H1 (cell line): ENCODE measurements at regions not wholly inside any gene's neighbourhood (a gene's known extent, or its start where the extent isn't known, plus 50 kb on each side); places are given as distances from the start of the nearest gene placed in this dataset.

ENCODE experiments used
- CTBP2 ChIP-seq: IDR thresholded peaks from 2 replicates; pipeline ENCODE4 v1.7.0; 2011; ENCODE audit warnings: borderline replicate concordance, mild to moderate bottlenecking, moderate library complexity, mixed read lengths, low read length; ENCODE audit not compliant: insufficient read depth, insufficient read length
- HDAC2 ChIP-seq, 2 experiments: fragments of 300-600 bp in 1 of 2; sonication (generic) in 1 of 2; IDR thresholded peaks; 2 replicates each; pipeline ENCODE4 v1.6.1; 2011 to 2012; ENCODE audit warnings: low read depth in 2 of 2, low read length in 2 of 2, mild to moderate bottlenecking in 2 of 2, moderate library complexity in 2 of 2, borderline replicate concordance in 1 of 2, inconsistent platforms in 1 of 2
- KDM5A ChIP-seq: fragments of 200-600 bp; IDR thresholded peaks from 2 replicates; pipeline ENCODE4 v1.7.1; 2012; ENCODE audit warnings: mild to moderate bottlenecking, low read length, inconsistent platforms, mixed read lengths
- SAP30 ChIP-seq: fragments of 300-600 bp; sonication (generic); IDR thresholded peaks from 2 replicates; pipeline ENCODE4 v1.7.1; 2012; ENCODE audit warnings: low read length, moderate library complexity, mild to moderate bottlenecking, inconsistent platforms; ENCODE audit not compliant: insufficient read depth, insufficient replicate concordance
- SUZ12 ChIP-seq: fragments of 200-600 bp; sonication (generic); IDR thresholded peaks from 2 replicates; pipeline ENCODE4 v1.6.1; 2012; ENCODE audit warnings: mild to moderate bottlenecking, inconsistent platforms, low read length, moderate library complexity, mixed read lengths
- TF ChIP-seq, protein P1 (sequence below): IDR thresholded peaks from 2 replicates; pipeline ENCODE4 v1.6.1; 2012; ENCODE audit warnings: low read length, inconsistent platforms

DNA sequence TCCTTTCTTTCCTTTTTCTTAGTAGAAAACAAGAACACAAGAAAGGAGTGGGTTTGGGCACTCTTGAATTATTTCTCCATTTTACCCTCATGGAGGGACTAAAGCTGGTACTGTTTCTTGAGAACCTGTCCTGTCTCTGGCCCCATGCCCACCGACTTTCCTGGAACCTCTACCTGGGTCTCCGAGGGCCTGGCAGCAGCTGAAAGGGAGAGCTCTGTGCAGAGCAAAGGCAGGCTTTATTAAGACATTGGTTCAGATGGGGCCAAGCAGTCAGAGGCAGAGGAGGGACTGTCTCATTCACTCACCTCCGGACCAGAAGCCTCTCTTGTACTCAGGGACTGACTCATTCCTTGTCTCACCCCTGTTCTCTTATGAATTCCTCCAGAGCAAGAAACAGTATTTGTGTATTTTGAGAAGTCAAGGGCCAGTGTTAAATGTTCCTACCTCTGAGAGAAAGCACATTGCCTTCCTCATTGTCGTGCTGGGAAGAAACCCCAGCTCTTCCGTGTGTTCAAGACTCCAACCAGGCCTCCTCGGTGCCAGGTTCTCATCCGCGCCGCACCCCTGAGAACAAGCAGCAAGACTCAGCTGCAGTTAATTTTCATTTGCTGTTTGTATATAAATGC, 201.9 kb upstream of the NT5C1B start (continued):
- TF ChIP-seq SUZ12 (no peak), HDAC2 (IDR thresholded peaks at IDR 0.05; ENCODE audit: borderline replicate concordance in 1 of 2, low read depth in 2 of 2, low read length in 2 of 2) (no peak), SAP30 (no peak), KDM5A (no peak), CTBP2 (no peak)
- TF ChIP-seq, protein P1, sequence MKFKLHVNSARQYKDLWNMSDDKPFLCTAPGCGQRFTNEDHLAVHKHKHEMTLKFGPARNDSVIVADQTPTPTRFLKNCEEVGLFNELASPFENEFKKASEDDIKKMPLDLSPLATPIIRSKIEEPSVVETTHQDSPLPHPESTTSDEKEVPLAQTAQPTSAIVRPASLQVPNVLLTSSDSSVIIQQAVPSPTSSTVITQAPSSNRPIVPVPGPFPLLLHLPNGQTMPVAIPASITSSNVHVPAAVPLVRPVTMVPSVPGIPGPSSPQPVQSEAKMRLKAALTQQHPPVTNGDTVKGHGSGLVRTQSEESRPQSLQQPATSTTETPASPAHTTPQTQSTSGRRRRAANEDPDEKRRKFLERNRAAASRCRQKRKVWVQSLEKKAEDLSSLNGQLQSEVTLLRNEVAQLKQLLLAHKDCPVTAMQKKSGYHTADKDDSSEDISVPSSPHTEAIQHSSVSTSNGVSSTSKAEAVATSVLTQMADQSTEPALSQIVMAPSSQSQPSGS = no peak
